Keratinocyte (primary cell): ENCODE measurements at regions not wholly inside any gene's neighbourhood (a gene's known extent, or its start where the extent isn't known, plus 50 kb on each side); places are given as distances from the start of the nearest gene placed in this dataset.

Source experiments
- DNase-seq: peaks from one replicate; pipeline ENCODE4 v3.0.0-alpha.2; 2011; ENCODE audit warnings: low read depth, missing footprints, low spot score
- FAIRE-seq: peaks from 2 replicates; lab custom pipeline; 2011; peaks lifted over from hg19 to GRCh38; lab: Jason Lieb, UNC
- H2AFZ ChIP-seq: 2 replicates; pipeline ENCODE4 v1.6.0; 2012; ENCODE audit warnings: low read length, control low read depth, inconsistent platforms; ENCODE audit not compliant: control insufficient read depth
- H3K27ac ChIP-seq: 2 replicates; pipeline ENCODE4 v1.5.1; 2011; ENCODE audit warnings: low read length; ENCODE audit not compliant: control insufficient read depth, insufficient read depth
- H3K27me3 ChIP-seq: 3 replicates; pipeline ENCODE4 v1.6.0; 2011; ENCODE audit warnings: low read length; ENCODE audit not compliant: control insufficient read depth, insufficient read depth; ENCODE audit errors: extremely low read depth
- H3K36me3 ChIP-seq, 2 experiments: 2 replicates in 1 of 2; 3 replicates in 1 of 2; pipeline ENCODE4 v1.5.1; 2011; ENCODE audit warnings: low read length in 2 of 2, mild to moderate bottlenecking in 1 of 2; ENCODE audit not compliant: control insufficient read depth in 2 of 2, insufficient read depth in 2 of 2; ENCODE audit errors: extremely low read depth in 1 of 2
- H3K4me1 ChIP-seq: 3 replicates; pipeline ENCODE4 v1.5.1; 2011; ENCODE audit warnings: low read length; ENCODE audit not compliant: control insufficient read depth, insufficient read depth; ENCODE audit errors: extremely low read depth
- H3K4me2 ChIP-seq: 3 replicates; pipeline ENCODE4 v1.6.0; 2011; ENCODE audit warnings: low read depth, low read length; ENCODE audit not compliant: control insufficient read depth, insufficient read depth; ENCODE audit errors: extremely low read depth
- H3K4me3 ChIP-seq, 3 experiments: fragments of 200-600 bp in 1 of 3; sonication (generic) in 1 of 3; 2 replicates in 2 of 3; 3 replicates in 1 of 3; pipeline ENCODE4 v1.5.1; 2011 to 2016; ENCODE audit warnings: low read length in 3 of 3, mild to moderate bottlenecking in 3 of 3, control low read depth in 2 of 3, inconsistent platforms in 1 of 3, low read depth in 1 of 3, mixed read lengths in 1 of 3, mixed run types in 1 of 3, moderate library complexity in 1 of 3; ENCODE audit not compliant: control insufficient read depth in 2 of 3, insufficient read depth in 2 of 3; ENCODE audit errors: extremely low read depth in 1 of 3
- H3K79me2 ChIP-seq: 2 replicates; pipeline ENCODE4 v1.6.0; 2012; ENCODE audit warnings: low read length; ENCODE audit not compliant: control insufficient read depth, insufficient read depth
- H3K9ac ChIP-seq: 3 replicates; pipeline ENCODE4 v1.6.0; 2011; ENCODE audit warnings: low read length; ENCODE audit not compliant: control insufficient read depth, insufficient read depth; ENCODE audit errors: extremely low read depth
- H3K9me1 ChIP-seq: 3 replicates; pipeline ENCODE4 v1.6.0; 2011; ENCODE audit warnings: low read length; ENCODE audit not compliant: control insufficient read depth, insufficient read depth; ENCODE audit errors: extremely low read depth
- H3K9me3 ChIP-seq: 2 replicates; pipeline ENCODE4 v1.5.1; 2012; ENCODE audit warnings: low read depth, low read length; ENCODE audit not compliant: control insufficient read depth
- H4K20me1 ChIP-seq: 3 replicates; pipeline ENCODE4 v1.6.0; 2011; ENCODE audit warnings: low read length; ENCODE audit not compliant: control insufficient read depth, insufficient read depth; ENCODE audit errors: extremely low read depth
- CTCF ChIP-seq, 3 experiments: IDR thresholded peaks in 1 of 3; conservative IDR thresholded peaks in 1 of 3; optimal IDR thresholded peaks in 1 of 3; 2 replicates in 2 of 3; 3 replicates in 1 of 3; pipeline versions ENCODE3 to v1.5.1; 2011; ENCODE audit warnings: low read length in 3 of 3, mild to moderate bottlenecking in 3 of 3, moderate library complexity in 2 of 3, control low read depth in 1 of 3, inconsistent platforms in 1 of 3; ENCODE audit not compliant: insufficient read depth in 2 of 3; ENCODE audit errors: extremely low read depth in 1 of 3
- EZH2 ChIP-seq: IDR thresholded peaks from one replicate; pipeline ENCODE4 v1.6.1; 2012; ENCODE audit warnings: inconsistent platforms, mild to moderate bottlenecking, low read length, moderate library complexity
- dilution Hi-C: fragments of 300-500 bp; cut with MboI; formaldehyde crosslinking; loops from one replicate; pipeline ENCODE4 v1.7.0; 2020; ENCODE audit warnings: low sequenced_read_pairs; ENCODE audit not compliant: extremely low pct_ligation_motif_present

DNA sequence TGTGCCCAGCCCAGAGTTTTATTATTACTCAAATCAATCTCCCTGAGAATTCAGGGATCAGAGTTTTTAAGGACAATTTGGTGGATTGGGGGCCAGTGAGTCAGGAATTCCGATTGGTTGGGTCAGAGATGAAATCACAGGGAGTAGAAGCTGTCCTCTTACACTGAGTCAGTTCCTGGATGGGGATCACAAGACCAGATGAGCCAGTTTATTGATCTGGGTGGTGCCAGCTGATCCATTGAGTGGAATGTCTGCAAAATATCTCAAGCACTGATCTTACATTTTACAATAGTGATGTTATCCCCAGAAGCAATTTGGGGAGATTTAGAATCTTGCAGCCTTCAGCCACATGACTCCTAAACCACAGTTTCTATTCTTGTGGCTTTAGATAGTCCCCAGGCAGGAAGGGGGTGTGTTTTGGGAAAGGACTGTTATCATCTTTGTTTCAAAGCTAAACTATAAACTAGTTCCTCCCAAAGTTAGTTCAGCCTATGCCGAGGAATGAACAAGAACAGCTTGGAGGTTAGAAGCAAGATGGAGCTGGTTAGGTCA lies 89.1 kb upstream of the CNOT2 start:
- no peak overlapping the region for H3K4me2 ChIP-seq
- dilution Hi-C loops: no loop called here
- H3K9me3 ChIP-seq: no peaks in the 10 kb centered on the region
- no peaks in the 10 kb centered on the region for H3K9me1 ChIP-seq
- H3K79me2 ChIP-seq: no peaks in the 10 kb centered on the region
- DNase-seq (peak; percentile 17), FAIRE-seq (no peak)
- H3K36me3 ChIP-seq: no peaks in the 10 kb centered on the region
- no peaks in the 10 kb centered on the region for H4K20me1 ChIP-seq
- no peak overlapping the region for H3K4me3 ChIP-seq
- H3K27ac ChIP-seq: no peak overlapping the region
- no peak overlapping the region for H2AFZ ChIP-seq
- no peaks in the 10 kb centered on the region for H3K27me3 ChIP-seq
- H3K4me1 ChIP-seq: no peaks in the 10 kb centered on the region
- H3K9ac ChIP-seq: no peak overlapping the region
- TF ChIP-seq EZH2: no peak
- TF ChIP-seq CTCF (optimal IDR thresholded peaks at IDR 0.05 in 1 of 3, IDR thresholded peaks at IDR 0.05 in 1 of 3, conservative IDR thresholded peaks at IDR 0.05 in 1 of 3; ENCODE audit: extremely low read depth in 1 of 3, insufficient read depth in 2 of 3, low read length in 3 of 3): no peak

DNA sequence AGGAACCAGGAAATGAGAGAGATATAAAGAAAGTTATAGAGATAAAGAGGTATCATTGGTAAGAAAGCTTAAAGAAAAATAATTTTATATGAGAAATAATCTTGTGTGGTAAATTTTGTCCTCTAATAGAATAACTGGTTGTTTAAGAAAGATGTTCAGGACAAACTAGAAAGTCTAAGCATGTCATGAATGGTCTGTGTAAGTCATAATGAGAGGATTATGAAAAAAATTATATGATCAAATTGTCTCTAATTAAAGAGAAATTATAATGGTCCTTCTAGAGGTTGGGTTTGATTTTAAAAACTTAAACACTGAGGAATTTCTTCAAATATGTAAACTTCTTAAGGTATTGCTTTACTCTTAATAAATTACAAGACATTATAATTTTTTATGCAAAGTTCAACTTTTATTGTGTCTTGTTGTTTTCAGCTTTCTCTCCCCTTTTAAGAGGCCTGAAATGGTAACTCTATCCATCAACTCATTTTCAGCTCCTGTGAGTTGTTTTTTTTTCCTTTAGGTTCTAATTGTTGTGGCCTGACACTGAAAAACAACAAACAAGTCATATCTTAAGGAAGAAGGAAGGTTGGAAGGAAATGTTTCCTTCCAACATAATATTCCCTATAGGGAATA lies 88.2 kb upstream of the CNOT2 start:
- FAIRE-seq (no peak), DNase-seq (no peak)
- H3K4me1 ChIP-seq: no peaks in the 10 kb centered on the region

More for the DNA sequence above, 88.2 kb upstream of the CNOT2 start:
- Histone ChIP-seq H3K9me1 (no peaks in the 10 kb centered on the region), H3K9ac (no peak overlapping the region), H2AFZ (no peak overlapping the region), H3K9me3 (no peaks in the 10 kb centered on the region), H4K20me1 (no peaks in the 10 kb centered on the region), H3K79me2 (no peaks in the 10 kb centered on the region), H3K4me2 (no peak overlapping the region), H3K27me3 (no peaks in the 10 kb centered on the region), H3K27ac (no peak overlapping the region), H3K4me3 (no peak overlapping the region), H3K36me3 (no peaks in the 10 kb centered on the region)
- TF ChIP-seq EZH2 (no peak), CTCF (optimal IDR thresholded peaks at IDR 0.05 in 1 of 3, IDR thresholded peaks at IDR 0.05 in 1 of 3, conservative IDR thresholded peaks at IDR 0.05 in 1 of 3; ENCODE audit: extremely low read depth in 1 of 3, insufficient read depth in 2 of 3, low read length in 3 of 3) (no peak)
- dilution Hi-C loops: no loop called here
